Naive thymus-derived CD4-positive, alpha-beta T cell (primary cell): ENCODE measurements at regions not wholly inside any gene's neighbourhood (a gene's known extent, or its start where the extent isn't known, plus 50 kb on each side); places are given as distances from the start of the nearest gene placed in this dataset.

Source experiments
- ATAC-seq: fragments of 150-1000 bp; cut with Tn5 transposase; 2 replicates; pipeline ENCODE4 v1.10.0; 2021; ENCODE audit warnings: mild to moderate bottlenecking, moderate library complexity
- CTCF ChIA-PET: fragments of 350-600 bp; sonication (Branson Sonifier 250); formaldehyde crosslinking; loops from one replicate; lab custom pipeline; 2021; ENCODE audit warnings: antibody characterized with exemption; lab: Charles Lee
- POLR2A ChIA-PET: fragments of 350-600 bp; sonication (Branson Sonifier 250); formaldehyde crosslinking; loops from one replicate; lab custom pipeline; 2021; ENCODE audit warnings: antibody characterized with exemption, inconsistent platforms; lab: Charles Lee
- DNase-seq, 9 donors: peaks; one replicate each; pipeline versions ENCODE4 v3.0.0 to v3.0.0-alpha.2; 2020 to 2022; ENCODE audit warnings: mixed read lengths in 1 of 9
- H3K27ac ChIP-seq: one replicate; pipeline ENCODE4 v1.7.0; 2013; ENCODE audit warnings: mild to moderate bottlenecking, low read depth, low read length, moderate library complexity
- H3K27me3 ChIP-seq, 2 donors: one replicate each; pipeline ENCODE4 v1.7.0; 2013; ENCODE audit warnings: low read length in 2 of 2, mild to moderate bottlenecking in 2 of 2, moderate library complexity in 2 of 2; ENCODE audit not compliant: control insufficient read depth in 2 of 2, insufficient read depth in 2 of 2
- H3K36me3 ChIP-seq, 3 experiments: 1 replicate in 2 of 3; 2 replicates in 1 of 3; pipeline ENCODE4 v1.7.0; 2013; ENCODE audit warnings: low read length in 3 of 3, mild to moderate bottlenecking in 3 of 3, moderate library complexity in 1 of 3; ENCODE audit not compliant: insufficient read depth in 3 of 3, control insufficient read depth in 2 of 3
- H3K4me1 ChIP-seq, 2 donors: one replicate each; pipeline ENCODE4 v1.7.0; 2013; ENCODE audit warnings: low read length in 2 of 2, mild to moderate bottlenecking in 2 of 2, moderate library complexity in 1 of 2; ENCODE audit not compliant: control insufficient read depth in 2 of 2, insufficient read depth in 2 of 2
- H3K4me3 ChIP-seq: 2 replicates; pipeline ENCODE4 v1.7.0; 2013; ENCODE audit warnings: mild to moderate bottlenecking, low read length
- H3K9me3 ChIP-seq, 3 experiments: 1 replicate in 2 of 3; 2 replicates in 1 of 3; pipeline ENCODE4 v1.7.0; 2013; ENCODE audit warnings: low read length in 3 of 3; ENCODE audit not compliant: control insufficient read depth in 2 of 3
- H3K27ac Mint-ChIP-seq, 9 donors: one replicate each; pipeline ENCODE4 v1.8.0; 2020 to 2022; ENCODE audit warnings: mixed read lengths in 9 of 9, mild to moderate bottlenecking in 8 of 9, moderate library complexity in 5 of 9, inconsistent platforms in 2 of 9
- H3K27me3 Mint-ChIP-seq, 5 donors: one replicate each; pipeline ENCODE4 v1.8.0; 2021 to 2022; ENCODE audit warnings: mixed read lengths in 5 of 5, mild to moderate bottlenecking in 1 of 5
- H3K36me3 Mint-ChIP-seq, 5 donors: one replicate each; pipeline ENCODE4 v1.8.0; 2020 to 2022; ENCODE audit warnings: mixed read lengths in 5 of 5, mild to moderate bottlenecking in 3 of 5, inconsistent platforms in 1 of 5
- H3K4me1 Mint-ChIP-seq, 7 donors: one replicate each; pipeline ENCODE4 v1.8.0; 2020 to 2022; ENCODE audit warnings: mixed read lengths in 7 of 7, mild to moderate bottlenecking in 3 of 7, inconsistent platforms in 1 of 7
- H3K4me3 Mint-ChIP-seq, 10 donors: one replicate each; pipeline ENCODE4 v1.8.0; 2020 to 2022; ENCODE audit warnings: mild to moderate bottlenecking in 10 of 10, mixed read lengths in 10 of 10, moderate library complexity in 6 of 10, inconsistent platforms in 2 of 10
- H3K9me3 Mint-ChIP-seq, 11 donors: one replicate each; pipeline ENCODE4 v1.8.0; 2020 to 2022; ENCODE audit warnings: mixed read lengths in 11 of 11, mild to moderate bottlenecking in 4 of 11, inconsistent platforms in 1 of 11, moderate library complexity in 1 of 11
- intact Hi-C, 2 donors: fragments of 100-400 bp; cut with micrococcal nuclease; formaldehyde crosslinking; loops; one replicate each; pipeline ENCODE4 v1.15.1; 2023

DNA sequence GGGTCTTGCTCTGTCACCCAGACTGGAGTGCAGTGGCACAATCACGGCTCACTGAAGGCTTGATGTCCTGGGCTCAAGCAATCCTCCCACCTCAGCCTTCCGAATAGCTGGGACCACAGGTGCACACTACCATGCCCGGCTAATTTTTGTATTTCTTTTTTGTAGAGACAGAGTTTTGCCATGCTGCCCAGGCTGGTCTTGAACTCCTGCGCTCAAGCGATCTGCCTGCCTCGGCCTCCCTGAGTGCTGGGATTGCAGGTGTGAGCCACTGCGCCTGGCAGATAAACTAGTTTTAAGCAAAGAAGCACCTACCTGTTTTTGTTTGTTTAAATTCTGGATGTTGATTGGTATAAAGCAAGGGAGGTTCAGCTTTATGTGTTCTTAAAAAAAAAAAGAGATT lies 170.6 kb upstream of the GOLIM4 start:
- Histone ChIP-seq H3K4me1 (no peaks in the 10 kb centered on the region), H3K27me3 (no peaks in the 10 kb centered on the region), H3K27ac (no peak overlapping the region), H3K4me3 (no peak overlapping the region), H3K36me3 (no peaks in the 10 kb centered on the region), H3K9me3 (no peaks in the 10 kb centered on the region)
- Mint-ChIP-seq H3K9me3 (no peaks in the 10 kb centered on the region), H3K4me1 (no peaks in the 10 kb centered on the region), H3K4me3 (no peak overlapping the region), H3K27me3 (no peaks in the 10 kb centered on the region), H3K27ac (no peak overlapping the region), H3K36me3 (no peaks in the 10 kb centered on the region)
- ChIA-PET POLR2A (no interaction called here), CTCF (no interaction called here)
- DNase-seq: no peak
- ATAC-seq: no peak
- intact Hi-C loops: no loop called here

DNA sequence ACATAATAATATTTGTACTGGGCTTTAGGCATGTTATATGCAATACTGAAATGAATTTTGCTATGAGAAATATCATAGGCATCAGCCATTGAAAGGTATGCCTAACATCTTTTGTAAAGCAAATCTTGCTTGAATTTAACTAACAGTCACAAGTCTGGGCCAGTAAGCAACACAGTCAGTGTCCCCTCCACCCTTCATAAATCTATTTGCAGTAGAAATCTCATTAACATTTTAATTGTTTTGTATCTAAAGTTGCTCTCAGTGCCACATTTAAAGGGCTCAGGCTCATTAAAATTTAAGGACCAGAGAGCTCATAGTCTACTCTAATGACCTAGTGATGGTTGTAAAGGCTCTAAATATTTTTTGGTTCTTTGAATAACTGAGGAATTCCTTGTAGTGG lies 167.2 kb upstream of the GOLIM4 start:
- no peak for ATAC-seq
- H3K4me1 Mint-ChIP-seq: no peaks in the 10 kb centered on the region
- H3K27ac Mint-ChIP-seq: no peak overlapping the region
- H3K27me3 Mint-ChIP-seq: peaks cover 0 to 8% (median 0%) of the 10 kb centered on the region in 5 donors
- Histone ChIP-seq H3K9me3 (no peaks in the 10 kb centered on the region), H3K4me3 (no peak overlapping the region), H3K27ac (no peak overlapping the region), H3K4me1 (no peaks in the 10 kb centered on the region), H3K36me3 (no peaks in the 10 kb centered on the region), H3K27me3 (no peaks in the 10 kb centered on the region)
- POLR2A ChIA-PET: no interaction called here
- peaks cover 0 to 4% (median 0%) of the 10 kb centered on the region in 11 donors for H3K9me3 Mint-ChIP-seq
- no peak for DNase-seq
- intact Hi-C loops: no loop called here
- CTCF ChIA-PET: no interaction called here
- no peak overlapping the region for H3K4me3 Mint-ChIP-seq
- H3K36me3 Mint-ChIP-seq: no peaks in the 10 kb centered on the region

DNA sequence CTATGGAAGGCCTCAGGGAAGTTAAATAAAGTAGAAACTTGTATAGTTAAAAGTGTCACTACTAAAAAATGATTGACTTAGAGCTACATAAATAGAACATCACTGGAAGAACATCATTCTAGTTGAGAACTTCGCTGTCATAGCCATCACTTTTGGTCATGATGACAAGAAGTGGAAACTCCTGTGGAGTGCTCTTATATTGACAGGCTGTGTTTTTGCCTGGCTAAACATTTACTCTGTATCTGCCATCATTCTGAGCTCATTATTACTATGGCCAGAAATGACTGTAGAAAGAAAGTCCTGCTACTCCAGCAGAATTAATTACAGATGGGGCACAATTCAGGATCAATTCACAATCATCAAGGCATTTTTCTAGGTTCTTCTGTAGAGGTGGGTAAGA lies 165.1 kb upstream of the GOLIM4 start:
- Histone ChIP-seq H3K9me3 (no peaks in the 10 kb centered on the region), H3K4me1 (no peaks in the 10 kb centered on the region), H3K27me3 (no peaks in the 10 kb centered on the region), H3K4me3 (no peak overlapping the region), H3K27ac (no peak overlapping the region), H3K36me3 (no peaks in the 10 kb centered on the region)
- intact Hi-C loops: no loop called here
- Mint-ChIP-seq H3K9me3 (peaks cover 0 to 17% (median 1%) of the 10 kb centered on the region in 11 donors), H3K27me3 (peaks cover 0 to 8% (median 0%) of the 10 kb centered on the region in 5 donors), H3K27ac (no peak overlapping the region), H3K4me3 (no peak overlapping the region), H3K36me3 (no peaks in the 10 kb centered on the region), H3K4me1 (no peaks in the 10 kb centered on the region)
- ATAC-seq (no peak), DNase-seq (no peak)
- POLR2A ChIA-PET: no interaction called here
- CTCF ChIA-PET: no interaction called here

DNA sequence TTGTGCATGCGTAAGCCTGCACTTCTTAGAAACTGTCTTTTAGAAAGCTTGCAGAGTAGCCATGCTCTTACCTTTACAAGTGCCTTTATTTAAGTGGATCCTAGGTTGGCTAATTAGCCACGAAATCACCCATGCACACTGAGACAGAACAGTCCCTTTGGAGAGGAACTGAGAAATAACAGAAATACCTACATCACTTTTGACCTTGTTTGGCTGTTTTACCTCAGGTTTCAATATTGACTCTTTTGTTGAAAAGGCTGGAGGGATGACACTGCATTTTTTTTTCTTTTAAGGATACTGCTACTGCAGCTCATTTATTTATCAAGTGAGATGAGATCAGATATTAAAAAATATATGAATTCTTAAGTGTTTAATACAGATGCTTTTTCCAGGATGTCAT lies 155.6 kb upstream of the GOLIM4 start:
- Histone ChIP-seq H3K9me3 (no peaks in the 10 kb centered on the region), H3K27ac (no peak overlapping the region), H3K36me3 (no peaks in the 10 kb centered on the region), H3K27me3 (no peaks in the 10 kb centered on the region), H3K4me3 (no peak overlapping the region), H3K4me1 (no peaks in the 10 kb centered on the region)
- peaks cover 47 to 54% (median 52%) of the 10 kb centered on the region in 5 donors for H3K27me3 Mint-ChIP-seq
- H3K27ac Mint-ChIP-seq: no peak overlapping the region
- DNase-seq (no peak), ATAC-seq (no peak)
- no peak overlapping the region for H3K4me3 Mint-ChIP-seq
- CTCF ChIA-PET: no interaction called here
- H3K4me1 Mint-ChIP-seq: peaks cover 0 to 12% (median 11%) of the 10 kb centered on the region in 7 donors
- intact Hi-C loops: no loop called here
- POLR2A ChIA-PET: no interaction called here
- H3K9me3 Mint-ChIP-seq: peaks cover 0 to 9% (median 0%) of the 10 kb centered on the region in 11 donors
- H3K36me3 Mint-ChIP-seq: no peaks in the 10 kb centered on the region

DNA sequence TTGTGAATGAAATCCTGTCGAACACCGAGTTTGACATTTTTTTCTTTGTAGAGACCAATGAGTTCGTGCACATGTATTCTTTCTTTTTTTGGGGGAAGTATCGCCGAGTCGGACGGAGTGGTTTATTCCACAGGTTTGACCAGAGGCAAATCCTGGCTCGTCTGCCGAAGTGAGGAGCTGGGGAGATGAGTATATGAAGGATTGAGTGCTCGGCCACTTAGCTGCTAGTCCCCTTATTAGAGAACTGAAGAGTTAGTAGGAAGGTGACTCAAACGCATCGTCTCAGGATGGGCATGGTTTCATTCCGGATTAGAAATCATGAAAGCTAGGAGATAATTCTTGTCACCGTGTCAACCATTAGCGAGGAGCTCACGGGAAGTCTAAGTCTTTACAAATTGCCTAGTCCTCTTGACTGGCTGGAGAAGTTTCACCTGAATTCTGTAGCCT lies 154.7 kb upstream of the GOLIM4 start:
- peak overlapping the region in 5 of 10 donors; percentile 6 to 63 (median 18) for H3K4me3 Mint-ChIP-seq
- H3K36me3 Mint-ChIP-seq: no peaks in the 10 kb centered on the region
- Histone ChIP-seq H3K9me3 (no peaks in the 10 kb centered on the region), H3K27me3 (no peaks in the 10 kb centered on the region), H3K27ac (no peak overlapping the region), H3K4me1 (no peaks in the 10 kb centered on the region), H3K36me3 (no peaks in the 10 kb centered on the region), H3K4me3 (no peak overlapping the region)
- H3K9me3 Mint-ChIP-seq: peaks cover 0 to 8% (median 0%) of the 10 kb centered on the region in 11 donors
- DNase-seq: no peak
- peaks cover 47 to 56% (median 52%) of the 10 kb centered on the region in 5 donors for H3K27me3 Mint-ChIP-seq
- intact Hi-C loops: no loop called here
- H3K27ac Mint-ChIP-seq: no peak overlapping the region
- no peak for ATAC-seq
- peaks cover 0 to 12% (median 11%) of the 10 kb centered on the region in 7 donors for H3K4me1 Mint-ChIP-seq
- ChIA-PET CTCF (no interaction called here), POLR2A (no interaction called here)

DNA sequence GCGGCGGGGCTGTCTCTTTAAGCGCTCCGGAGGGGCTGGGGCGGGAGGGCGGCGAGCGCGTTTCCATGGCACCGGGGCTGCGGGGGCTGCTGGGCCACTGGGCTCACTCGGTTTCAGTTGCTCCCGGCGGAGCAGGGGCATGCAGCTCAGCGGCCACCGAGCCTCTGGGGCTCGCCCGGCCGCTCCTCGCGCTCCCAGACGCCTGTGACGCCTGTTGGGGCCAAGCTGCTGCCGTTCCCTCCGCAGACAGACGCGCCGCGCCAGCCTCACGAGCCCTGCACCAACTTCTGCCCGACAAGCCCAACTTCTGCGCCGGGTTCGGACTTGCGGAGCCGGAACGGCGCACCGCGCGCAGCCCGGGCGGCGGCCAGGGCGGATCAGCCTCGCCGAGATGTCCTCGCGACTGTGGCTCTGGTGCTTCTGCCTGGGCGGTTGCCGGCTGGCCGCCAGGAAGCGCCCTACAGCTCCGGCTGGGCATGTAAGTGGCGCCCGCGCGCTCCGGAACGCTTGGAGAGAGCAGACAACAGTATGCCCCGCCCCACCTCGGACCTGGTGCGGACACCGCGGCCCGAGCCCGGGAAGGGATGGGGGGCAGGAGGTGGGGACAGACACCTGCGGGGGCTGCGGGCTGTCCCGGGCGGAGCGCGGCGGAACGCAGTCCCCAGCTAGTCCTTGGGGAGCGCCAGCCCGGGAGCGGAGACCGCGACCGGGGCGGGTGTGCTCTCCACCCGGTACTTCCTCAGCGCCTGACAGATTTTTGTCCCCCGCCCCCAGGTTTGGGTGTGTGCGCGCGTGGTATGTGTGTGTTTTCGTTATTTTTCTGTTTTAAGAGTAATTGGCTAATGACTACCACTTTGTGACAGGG lies 154.1 kb upstream of the GOLIM4 start:
- peaks cover 47 to 57% (median 52%) of the 10 kb centered on the region in 5 donors for H3K27me3 Mint-ChIP-seq
- H3K4me1 Mint-ChIP-seq: peaks cover 0 to 12% (median 11%) of the 10 kb centered on the region in 7 donors
- ATAC-seq (peak; percentile 60), DNase-seq (peak in 1 of 9 donors; percentile 44)
- ChIA-PET POLR2A (no interaction called here), CTCF (no interaction called here)
- H3K4me1 ChIP-seq: no peaks in the 10 kb centered on the region
- H3K27ac Mint-ChIP-seq: no peak overlapping the region
- intact Hi-C loops: no loop called here
- H3K27me3 ChIP-seq: no peaks in the 10 kb centered on the region
- no peak overlapping the region for H3K27ac ChIP-seq
- H3K36me3 ChIP-seq: no peaks in the 10 kb centered on the region
- H3K9me3 ChIP-seq: no peaks in the 10 kb centered on the region
- no peak overlapping the region for H3K4me3 ChIP-seq
- peak overlapping the region in 5 of 10 donors; percentile 6 to 63 (median 18) for H3K4me3 Mint-ChIP-seq
- H3K9me3 Mint-ChIP-seq: peaks cover 0 to 5% (median 0%) of the 10 kb centered on the region in 11 donors
- no peaks in the 10 kb centered on the region for H3K36me3 Mint-ChIP-seq

DNA sequence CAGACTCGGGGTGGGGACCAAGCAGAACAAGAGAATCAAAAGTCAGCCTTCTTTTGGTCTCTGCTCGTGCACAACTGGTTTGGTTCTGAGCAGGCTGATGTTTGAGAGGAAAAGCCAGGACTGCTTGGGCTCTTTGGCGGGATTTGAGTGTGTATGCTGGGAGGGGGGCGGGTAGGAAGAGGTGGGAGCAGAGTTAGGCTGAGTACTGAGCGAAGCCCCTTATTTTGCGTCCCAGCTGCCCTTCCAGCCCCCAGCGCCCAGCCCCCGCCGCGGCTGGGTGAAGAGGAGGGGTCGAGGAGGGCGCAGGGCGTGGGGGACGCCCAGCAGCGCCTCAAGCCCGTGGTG lies 153.5 kb upstream of the GOLIM4 start:
- Histone ChIP-seq H3K27ac (no peak overlapping the region), H3K27me3 (no peaks in the 10 kb centered on the region), H3K4me1 (no peaks in the 10 kb centered on the region), H3K9me3 (no peaks in the 10 kb centered on the region), H3K4me3 (no peak overlapping the region), H3K36me3 (no peaks in the 10 kb centered on the region)
- DNase-seq (no peak), ATAC-seq (no peak)
- intact Hi-C loops: no loop called here
- Mint-ChIP-seq H3K36me3 (no peaks in the 10 kb centered on the region), H3K4me1 (peaks cover 0 to 12% (median 11%) of the 10 kb centered on the region in 7 donors), H3K9me3 (peaks cover 0 to 4% (median 0%) of the 10 kb centered on the region in 11 donors), H3K27me3 (peaks cover 47 to 60% (median 53%) of the 10 kb centered on the region in 5 donors), H3K27ac (no peak overlapping the region), H3K4me3 (peak overlapping the region in 2 of 10 donors; percentile 65 to 72)
- POLR2A ChIA-PET: no interaction called here
- CTCF ChIA-PET: no interaction called here
